ENCODE measurements at regions not wholly inside any gene's neighbourhood (a gene's known extent, or its start where the extent isn't known, plus 50 kb on each side); places are given as distances from the start of the nearest gene placed in this dataset.

DNA sequence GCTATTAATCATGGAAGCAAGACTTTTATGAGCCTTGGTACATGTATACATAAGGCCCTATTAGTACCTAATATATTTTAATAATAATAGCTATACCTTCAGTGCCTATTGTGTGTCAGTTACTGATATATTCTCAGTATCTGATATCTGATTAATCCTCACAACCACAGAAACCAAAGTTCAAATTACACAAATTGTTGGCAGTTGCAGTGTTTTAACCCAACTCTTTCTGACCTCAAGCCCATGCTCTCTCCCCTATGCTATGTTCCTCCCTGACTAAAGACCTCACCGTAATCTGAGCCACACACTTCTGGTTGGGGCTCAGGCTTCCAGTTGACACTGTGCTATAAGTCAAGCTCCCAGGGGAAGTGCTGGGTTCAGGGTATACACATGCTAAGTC lies 214.4 kb downstream of the SPTSSA start:
- TF ChIP-seq TAF1 (IDR thresholded peaks at IDR 0.05; ENCODE audit: borderline replicate concordance, low read depth, low read length) (no peak), POLR2A (IDR thresholded peaks at IDR 0.05; ENCODE audit: low read depth, low read length) (no peak), POLR2AphosphoS5 (IDR thresholded peaks at IDR 0.05; ENCODE audit: low read depth, low read length) (no peak)

All from GM12892 (cell line).